ENCODE measurements at regions not wholly inside any gene's neighbourhood (a gene's known extent, or its start where the extent isn't known, plus 50 kb on each side); places are given as distances from the start of the nearest gene placed in this dataset.

- Histone ChIP-seq H2AFZ (ENCODE audit: low read depth) (no peak overlapping the region), H3K27me3 (ENCODE audit: insufficient read depth) (no peaks in the 10 kb centered on the region), H4K20me1 (ENCODE audit: insufficient read depth) (no peaks in the 10 kb centered on the region), H3K9ac (no peak overlapping the region), H3K79me2 (ENCODE audit: insufficient read depth) (no peaks in the 10 kb centered on the region), H3K9me3 (no peaks in the 10 kb centered on the region), H3K27ac (ENCODE audit: low read depth in 2 of 2, low read length in 1 of 2) (no peak overlapping the region), H3K4me3 (ENCODE audit: low read depth in 2 of 2, low read length in 1 of 2) (no peak overlapping the region), H3F3A (replicated peaks; ENCODE audit: insufficient read depth) (peaks cover 10% of the 10 kb centered on the region), H3K36me3 (replicated peaks in 1 of 2; ENCODE audit: control insufficient read depth in 1 of 2, insufficient read depth in 2 of 2, low read length in 1 of 2) (no peaks in the 10 kb centered on the region), H3K4me1 (ENCODE audit: control insufficient read depth in 1 of 2, insufficient read depth in 2 of 2, low read depth in 1 of 2, low read length in 1 of 2) (peaks cover 3 to 7% of the 10 kb centered on the region in 2 experiments; a peak in 2 of 4 replicates), H3K9me2 (no peaks in the 10 kb centered on the region), H3K4me2 (no peak overlapping the region)
- ChIA-PET CTCF (no interaction called here), POLR2A (no interaction called here)
- DNase-seq: no peak
- WGBS (ENCODE audit: low lambda C conversion rate): 12% methylated on average over 1 of the region's 1 CpG
- TF ChIP-seq JUND (IDR thresholded peaks at IDR 0.05): no peak
- no peak for TF ChIP-seq FOXJ3 (CRISPR knock-in tag; IDR thresholded peaks at IDR 0.05)
- no peak for TF ChIP-seq TEAD4 (IDR thresholded peaks at IDR 0.05; ENCODE audit: borderline replicate concordance, insufficient read depth)
- no peak for TF ChIP-seq EZH2phosphoT487 (IDR thresholded peaks at IDR 0.05; ENCODE audit: borderline replicate concordance, low read depth)
- TF ChIP-seq NFIC (IDR thresholded peaks at IDR 0.05; ENCODE audit: borderline replicate concordance): no peak
- TF ChIP-seq YY1 (IDR thresholded peaks at IDR 0.05; ENCODE audit: low read depth): no peak
- no peak for TF ChIP-seq GABPA (IDR thresholded peaks at IDR 0.05; ENCODE audit: low read depth)
- TF ChIP-seq FOXM1 (IDR thresholded peaks at IDR 0.05; ENCODE audit: low read depth): no peak
- no peak for TF ChIP-seq FOSL2 (IDR thresholded peaks at IDR 0.05; ENCODE audit: borderline replicate concordance, low read depth)
- no peak for TF ChIP-seq TAF1 (IDR thresholded peaks at IDR 0.05; ENCODE audit: borderline replicate concordance, low read depth, low read length)
- no peak for TF ChIP-seq MAX (IDR thresholded peaks at IDR 0.05; ENCODE audit: low read depth)
- no peak for TF ChIP-seq ELF1 (IDR thresholded peaks at IDR 0.05)
- no peak for TF ChIP-seq CTCF (IDR thresholded peaks at IDR 0.05)
- TF ChIP-seq USF2 (IDR thresholded peaks at IDR 0.05; ENCODE audit: borderline replicate concordance, low read depth, low read length): no peak
- TF ChIP-seq RFX5 (IDR thresholded peaks at IDR 0.05; ENCODE audit: low read length): no peak
- no peak for TF ChIP-seq REST (IDR thresholded peaks at IDR 0.05; ENCODE audit: low read depth, low read length)
- TF ChIP-seq NRF1 (IDR thresholded peaks at IDR 0.05; ENCODE audit: low read depth, low read length): no peak
- TF ChIP-seq USF1 (IDR thresholded peaks at IDR 0.05; ENCODE audit: borderline replicate concordance, low read depth): no peak
- no peak for TF ChIP-seq TCF12 (IDR thresholded peaks at IDR 0.05)
Measured at GRCh38 chr4:66571145-66571695, 900.9 kb upstream of the EPHA5 start.

All from SK-N-SH (cell line).